SK-N-SH (cell line): ENCODE measurements at regions not wholly inside any gene's neighbourhood (a gene's known extent, or its start where the extent isn't known, plus 50 kb on each side); places are given as distances from the start of the nearest gene placed in this dataset.

Experiments
- CTCF ChIA-PET: fragments of 300-600, 350-600 bp; formaldehyde crosslinking; extraction: SDS; loops from one replicate; lab custom pipeline; 2021; lab: Yijun Ruan, JAX
- POLR2A ChIA-PET: fragments of 350-600 bp; sonication (Branson Sonifier 250); formaldehyde crosslinking; extraction: SDS; loops from one replicate; lab custom pipeline; 2020; ENCODE audit warnings: antibody characterized with exemption, inconsistent platforms; lab: Yijun Ruan, JAX
- DNase-seq: peaks from one replicate; pipeline ENCODE4 v3.0.0; 2012
- H2AFZ ChIP-seq: fragments of 200-600 bp; sonication (generic); 2 replicates; pipeline ENCODE4 v1.8.1; 2016; ENCODE audit warnings: antibody characterized with exemption, mild to moderate bottlenecking, low read depth
- H3F3A ChIP-seq: fragments of 200-600 bp; sonication (generic); replicated peaks from 2 replicates; pipeline ENCODE3; 2016; ENCODE audit warnings: antibody characterized with exemption, mild to moderate bottlenecking; ENCODE audit not compliant: insufficient read depth
- H3K27ac ChIP-seq, 2 experiments: fragments of 200-500 bp in 1 of 2; fragments of 200-600 bp in 1 of 2; sonication (Bioruptor generic) in 1 of 2; sonication (generic), shearing (Covaris generic) in 1 of 2; 2 replicates each; pipeline versions ENCODE4 v1.5.1 to v1.6.1; 2014 to 2016; ENCODE audit warnings: low read depth in 2 of 2, inconsistent platforms in 1 of 2, low read length in 1 of 2, mild to moderate bottlenecking in 1 of 2, mixed read lengths in 1 of 2
- H3K27me3 ChIP-seq: fragments of 200-600 bp; sonication (generic), shearing (Covaris generic); 2 replicates; pipeline ENCODE4 v1.6.1; 2016; ENCODE audit warnings: mixed run types; ENCODE audit not compliant: insufficient read depth
- H3K36me3 ChIP-seq, 2 experiments: fragments of 200-500 bp in 1 of 2; fragments of 200-600 bp in 1 of 2; sonication (Bioruptor generic) in 1 of 2; sonication (generic) in 1 of 2; replicated peaks in 1 of 2; 2 replicates each; pipeline versions ENCODE3 to v1.5.1; 2014 to 2016; ENCODE audit warnings: low read length in 1 of 2, mild to moderate bottlenecking in 1 of 2; ENCODE audit not compliant: insufficient read depth in 2 of 2, control insufficient read depth in 1 of 2
- H3K4me1 ChIP-seq, 2 experiments: fragments of 200-500 bp in 1 of 2; fragments of 200-600 bp in 1 of 2; sonication (Bioruptor generic) in 1 of 2; sonication (generic), shearing (Covaris generic) in 1 of 2; 2 replicates each; pipeline versions ENCODE4 v1.5.1 to v1.6.1; 2014 to 2016; ENCODE audit warnings: low read depth in 1 of 2, low read length in 1 of 2, mixed run types in 1 of 2; ENCODE audit not compliant: insufficient read depth in 2 of 2, control insufficient read depth in 1 of 2
- H3K4me2 ChIP-seq: fragments of 200-600 bp; sonication (generic), shearing (Covaris generic); 2 replicates; pipeline ENCODE4 v1.6.1; 2017; ENCODE audit warnings: mixed run types
- H3K4me3 ChIP-seq, 2 experiments: fragments of 200-500 bp in 1 of 2; fragments of 200-600 bp in 1 of 2; sonication (Bioruptor generic) in 1 of 2; sonication (generic), shearing (Covaris generic) in 1 of 2; 2 replicates each; pipeline versions ENCODE4 v1.5.1 to v1.8.1; 2014 to 2016; ENCODE audit warnings: low read depth in 2 of 2, inconsistent platforms in 1 of 2, low read length in 1 of 2, mild to moderate bottlenecking in 1 of 2, mixed read lengths in 1 of 2, moderate library complexity in 1 of 2
- H3K79me2 ChIP-seq: fragments of 200-600 bp; sonication (generic); 2 replicates; pipeline ENCODE4 v1.8.1; 2017; ENCODE audit warnings: mild to moderate bottlenecking; ENCODE audit not compliant: insufficient read depth
- H3K9ac ChIP-seq: fragments of 200-600 bp; sonication (generic); 2 replicates; pipeline ENCODE4 v1.6.1; 2017; ENCODE audit warnings: mixed run types
- H3K9me2 ChIP-seq: fragments of 200-600 bp; sonication (generic); 2 replicates; pipeline ENCODE4 v1.6.1; 2017; ENCODE audit warnings: mixed run types
- H3K9me3 ChIP-seq: fragments of 200-600 bp; sonication (generic); 2 replicates; pipeline ENCODE4 v1.6.1; 2017; ENCODE audit warnings: mixed run types, mild to moderate bottlenecking, moderate library complexity
- H4K20me1 ChIP-seq: fragments of 200-600 bp; sonication (generic); 2 replicates; pipeline ENCODE4 v1.6.1; 2017; ENCODE audit warnings: mild to moderate bottlenecking, mixed run types; ENCODE audit not compliant: insufficient read depth
- CHD2 ChIP-seq: fragments of 150-350 bp; IDR thresholded peaks from 2 replicates; pipeline ENCODE4 v1.6.1; 2018; ENCODE audit warnings: low read length; ENCODE audit not compliant: partially characterized antibody
- ELF1 ChIP-seq: IDR thresholded peaks from 2 replicates; pipeline ENCODE4 v1.4.0; 2012
- EP300 ChIP-seq, 2 experiments: IDR thresholded peaks; 2 replicates each; pipeline versions ENCODE4 v1.4.0 to v1.6.1; 2012; ENCODE audit warnings: borderline replicate concordance in 1 of 2, low read depth in 1 of 2, low read length in 1 of 2
- EZH2phosphoT487 ChIP-seq: fragments of 200-600 bp; sonication (generic); IDR thresholded peaks from 2 replicates; pipeline ENCODE4 v1.6.1; 2017; ENCODE audit warnings: low read depth, mixed run types, mild to moderate bottlenecking, antibody characterized with exemption, moderate library complexity, borderline replicate concordance
- FOSL2 ChIP-seq: IDR thresholded peaks from 2 replicates; pipeline ENCODE4 v1.4.0; 2012; ENCODE audit warnings: low read depth, mild to moderate bottlenecking, moderate library complexity, borderline replicate concordance
- FOXJ3 ChIP-seq: sonication (generic); formaldehyde crosslinking; IDR thresholded peaks from 2 replicates; pipeline ENCODE4 v1.5.1; 2020; ENCODE audit warnings: mild to moderate bottlenecking, missing genetic modification reagents
- FOXM1 ChIP-seq: IDR thresholded peaks from 2 replicates; pipeline ENCODE4 v1.4.0; 2012; ENCODE audit warnings: low read depth, mild to moderate bottlenecking
- GATA2 ChIP-seq: sonication (generic); formaldehyde crosslinking; IDR thresholded peaks from 2 replicates; pipeline ENCODE4 v1.5.0; 2020; ENCODE audit warnings: mild to moderate bottlenecking, missing genetic modification reagents
- MEF2A ChIP-seq: IDR thresholded peaks from 2 replicates; pipeline ENCODE4 v1.4.0; 2012; ENCODE audit warnings: low read depth, borderline replicate concordance
- MXI1 ChIP-seq: IDR thresholded peaks from 2 replicates; pipeline ENCODE4 v1.6.1; 2012; ENCODE audit warnings: mild to moderate bottlenecking, low read depth, low read length, improper control_type of control experiment
- NFIC ChIP-seq: IDR thresholded peaks from 2 replicates; pipeline ENCODE4 v1.4.0; 2012; ENCODE audit warnings: borderline replicate concordance
- NRF1 ChIP-seq: IDR thresholded peaks from 2 replicates; pipeline ENCODE4 v1.6.1; 2012; ENCODE audit warnings: low read depth, mild to moderate bottlenecking, low read length
- RAD21 ChIP-seq: IDR thresholded peaks from 2 replicates; pipeline ENCODE4 v1.6.1; 2012; ENCODE audit warnings: mild to moderate bottlenecking, low read length
- RCOR1 ChIP-seq: fragments of 150-350 bp; IDR thresholded peaks from 2 replicates; pipeline ENCODE4 v1.6.1; 2017; ENCODE audit warnings: antibody characterized with exemption, low read length
- RFX5 ChIP-seq: IDR thresholded peaks from 2 replicates; pipeline ENCODE4 v1.6.1; 2012; ENCODE audit warnings: mild to moderate bottlenecking, improper control_type of control experiment, low read length
- RXRA ChIP-seq: IDR thresholded peaks from 2 replicates; pipeline ENCODE4 v1.4.0; 2012; ENCODE audit warnings: low read depth, mild to moderate bottlenecking, borderline replicate concordance
- WGBS: methylation state at CpG from one replicate; pipeline ENCODE4 v1.1.6; 2017; ENCODE audit warnings: low lambda C conversion rate; 5-methylcytosine and 5-hydroxymethylcytosine counted together
- TF ChIP-seq, protein P1 (sequence below): IDR thresholded peaks from 2 replicates; pipeline ENCODE4 v1.6.1; 2012; ENCODE audit warnings: mild to moderate bottlenecking, low read depth, low read length, moderate library complexity
- TF ChIP-seq, protein P2 (sequence below): fragments of 150-350 bp; IDR thresholded peaks from 2 replicates; pipeline ENCODE4 v1.6.1; 2016; ENCODE audit warnings: mild to moderate bottlenecking, low read depth, low read length
- TF ChIP-seq, protein P3 (sequence below): IDR thresholded peaks from 2 replicates; pipeline ENCODE4; 2012
- TF ChIP-seq, protein P4 (sequence below): fragments of 150-350 bp; IDR thresholded peaks from 2 replicates; pipeline ENCODE4 v1.6.1; 2017; ENCODE audit warnings: antibody characterized with exemption, low read length, low read depth, borderline replicate concordance

DNA sequence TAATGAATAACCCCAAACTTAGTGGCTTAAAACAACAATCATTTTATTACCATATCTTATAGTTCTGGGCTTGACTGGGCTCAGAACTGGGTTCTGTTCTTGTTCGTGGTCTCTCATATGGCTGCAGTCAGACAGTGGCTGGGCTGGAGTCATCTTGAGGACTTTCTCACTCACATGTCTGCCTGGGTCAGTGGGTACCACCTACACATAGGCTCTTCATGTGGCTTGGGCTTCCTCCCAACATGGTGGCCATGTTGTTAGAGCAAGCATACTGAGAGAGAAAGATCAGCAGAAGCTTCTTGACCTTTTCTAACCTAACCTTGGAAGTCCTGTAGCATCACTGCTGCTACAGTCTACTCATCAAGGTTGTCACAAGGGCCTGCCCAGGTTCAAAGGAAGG is 158.6 kb upstream of the SDK2 start:
- TF ChIP-seq RCOR1 = no peak
- TF ChIP-seq NFIC = no peak
- TF ChIP-seq RFX5 = no peak
- no peak for TF ChIP-seq RAD21
- TF ChIP-seq FOSL2 = no peak
- TF ChIP-seq EZH2phosphoT487 = no peak
- no peak for TF ChIP-seq EP300 (IDR thresholded peaks at IDR 0.05; ENCODE audit: borderline replicate concordance in 1 of 2, low read depth in 1 of 2, low read length in 1 of 2)
- no peak for TF ChIP-seq ELF1
- TF ChIP-seq, protein P1, sequence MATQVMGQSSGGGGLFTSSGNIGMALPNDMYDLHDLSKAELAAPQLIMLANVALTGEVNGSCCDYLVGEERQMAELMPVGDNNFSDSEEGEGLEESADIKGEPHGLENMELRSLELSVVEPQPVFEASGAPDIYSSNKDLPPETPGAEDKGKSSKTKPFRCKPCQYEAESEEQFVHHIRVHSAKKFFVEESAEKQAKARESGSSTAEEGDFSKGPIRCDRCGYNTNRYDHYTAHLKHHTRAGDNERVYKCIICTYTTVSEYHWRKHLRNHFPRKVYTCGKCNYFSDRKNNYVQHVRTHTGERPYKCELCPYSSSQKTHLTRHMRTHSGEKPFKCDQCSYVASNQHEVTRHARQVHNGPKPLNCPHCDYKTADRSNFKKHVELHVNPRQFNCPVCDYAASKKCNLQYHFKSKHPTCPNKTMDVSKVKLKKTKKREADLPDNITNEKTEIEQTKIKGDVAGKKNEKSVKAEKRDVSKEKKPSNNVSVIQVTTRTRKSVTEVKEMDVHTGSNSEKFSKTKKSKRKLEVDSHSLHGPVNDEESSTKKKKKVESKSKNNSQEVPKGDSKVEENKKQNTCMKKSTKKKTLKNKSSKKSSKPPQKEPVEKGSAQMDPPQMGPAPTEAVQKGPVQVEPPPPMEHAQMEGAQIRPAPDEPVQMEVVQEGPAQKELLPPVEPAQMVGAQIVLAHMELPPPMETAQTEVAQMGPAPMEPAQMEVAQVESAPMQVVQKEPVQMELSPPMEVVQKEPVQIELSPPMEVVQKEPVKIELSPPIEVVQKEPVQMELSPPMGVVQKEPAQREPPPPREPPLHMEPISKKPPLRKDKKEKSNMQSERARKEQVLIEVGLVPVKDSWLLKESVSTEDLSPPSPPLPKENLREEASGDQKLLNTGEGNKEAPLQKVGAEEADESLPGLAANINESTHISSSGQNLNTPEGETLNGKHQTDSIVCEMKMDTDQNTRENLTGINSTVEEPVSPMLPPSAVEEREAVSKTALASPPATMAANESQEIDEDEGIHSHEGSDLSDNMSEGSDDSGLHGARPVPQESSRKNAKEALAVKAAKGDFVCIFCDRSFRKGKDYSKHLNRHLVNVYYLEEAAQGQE = no peak
- TF ChIP-seq RXRA = no peak
- TF ChIP-seq, protein P2, sequence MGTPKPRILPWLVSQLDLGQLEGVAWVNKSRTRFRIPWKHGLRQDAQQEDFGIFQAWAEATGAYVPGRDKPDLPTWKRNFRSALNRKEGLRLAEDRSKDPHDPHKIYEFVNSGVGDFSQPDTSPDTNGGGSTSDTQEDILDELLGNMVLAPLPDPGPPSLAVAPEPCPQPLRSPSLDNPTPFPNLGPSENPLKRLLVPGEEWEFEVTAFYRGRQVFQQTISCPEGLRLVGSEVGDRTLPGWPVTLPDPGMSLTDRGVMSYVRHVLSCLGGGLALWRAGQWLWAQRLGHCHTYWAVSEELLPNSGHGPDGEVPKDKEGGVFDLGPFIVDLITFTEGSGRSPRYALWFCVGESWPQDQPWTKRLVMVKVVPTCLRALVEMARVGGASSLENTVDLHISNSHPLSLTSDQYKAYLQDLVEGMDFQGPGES = no peak
- TF ChIP-seq, protein P3, sequence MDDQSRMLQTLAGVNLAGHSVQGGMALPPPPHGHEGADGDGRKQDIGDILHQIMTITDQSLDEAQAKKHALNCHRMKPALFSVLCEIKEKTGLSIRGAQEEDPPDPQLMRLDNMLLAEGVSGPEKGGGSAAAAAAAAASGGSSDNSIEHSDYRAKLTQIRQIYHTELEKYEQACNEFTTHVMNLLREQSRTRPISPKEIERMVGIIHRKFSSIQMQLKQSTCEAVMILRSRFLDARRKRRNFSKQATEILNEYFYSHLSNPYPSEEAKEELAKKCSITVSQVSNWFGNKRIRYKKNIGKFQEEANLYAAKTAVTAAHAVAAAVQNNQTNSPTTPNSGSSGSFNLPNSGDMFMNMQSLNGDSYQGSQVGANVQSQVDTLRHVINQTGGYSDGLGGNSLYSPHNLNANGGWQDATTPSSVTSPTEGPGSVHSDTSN = no peak
- no peak for TF ChIP-seq FOXJ3 (CRISPR knock-in tag)
- TF ChIP-seq MXI1 = no peak
- TF ChIP-seq MEF2A = no peak
- TF ChIP-seq FOXM1 = no peak
- no peak for TF ChIP-seq GATA2 (CRISPR knock-in tag)
- no peak for TF ChIP-seq NRF1
- TF ChIP-seq CHD2 = no peak
- TF ChIP-seq, protein P4, sequence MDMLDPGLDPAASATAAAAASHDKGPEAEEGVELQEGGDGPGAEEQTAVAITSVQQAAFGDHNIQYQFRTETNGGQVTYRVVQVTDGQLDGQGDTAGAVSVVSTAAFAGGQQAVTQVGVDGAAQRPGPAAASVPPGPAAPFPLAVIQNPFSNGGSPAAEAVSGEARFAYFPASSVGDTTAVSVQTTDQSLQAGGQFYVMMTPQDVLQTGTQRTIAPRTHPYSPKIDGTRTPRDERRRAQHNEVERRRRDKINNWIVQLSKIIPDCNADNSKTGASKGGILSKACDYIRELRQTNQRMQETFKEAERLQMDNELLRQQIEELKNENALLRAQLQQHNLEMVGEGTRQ = no peak
- TF ChIP-seq, all 33 proteins: peak for 0
- CTCF ChIA-PET = interaction anchor here (0.7 to 1.1 kb wide), 2 partner anchors 157 to 427 kb away, joined by 3 to 4 read pairs; no protein-coding TSS in a partner anchor

More for the DNA sequence above, 158.6 kb upstream of the SDK2 start:
- Histone ChIP-seq H3K27ac (no peak overlapping the region), H2AFZ (no peak overlapping the region), H3K79me2 (no peaks in the 10 kb centered on the region), H3K27me3 (no peaks in the 10 kb centered on the region), H3F3A (no peaks in the 10 kb centered on the region), H3K4me3 (no peak overlapping the region), H3K36me3 (no peaks in the 10 kb centered on the region), H3K9me3 (no peaks in the 10 kb centered on the region), H3K9me2 (no peaks in the 10 kb centered on the region), H3K4me1 (peaks cover 0 to 3% of the 10 kb centered on the region in 2 experiments; a peak in 1 of 4 replicates), H4K20me1 (no peaks in the 10 kb centered on the region), H3K9ac (no peak overlapping the region), H3K4me2 (no peak overlapping the region)
- DNase-seq = no peak
- 29% methylated on average over 1 of the region's 1 CpG for WGBS
- POLR2A ChIA-PET = no interaction called here
